Muscle layer of colon (tissue), 2 donors: ENCODE measurements at regions not wholly inside any gene's neighbourhood (a gene's known extent, or its start where the extent isn't known, plus 50 kb on each side); places are given as distances from the start of the nearest gene placed in this dataset.
"Not testable (repeated sequence)": the region's sequence is repeated elsewhere in the genome, so short reads cannot be mapped to it uniquely, and the experiment has no call there.

Source experiments
- H3K27ac ChIP-seq: one replicate; pipeline ENCODE4 v1.7.0; 2013; ENCODE audit warnings: low read depth, mild to moderate bottlenecking, low read length, moderate library complexity
- H3K27me3 ChIP-seq, 2 donors: one replicate each; pipeline ENCODE4 v1.7.0; 2013; ENCODE audit warnings: low read length in 2 of 2, mild to moderate bottlenecking in 2 of 2; ENCODE audit not compliant: insufficient read depth in 2 of 2, control insufficient read depth in 1 of 2
- H3K36me3 ChIP-seq: one replicate; pipeline ENCODE4 v1.7.0; 2013; ENCODE audit warnings: mild to moderate bottlenecking, low read length; ENCODE audit not compliant: insufficient read depth
- H3K4me1 ChIP-seq: one replicate; pipeline ENCODE4 v1.7.0; 2013; ENCODE audit warnings: mild to moderate bottlenecking, low read length; ENCODE audit not compliant: insufficient read depth
- H3K4me3 ChIP-seq, 2 donors: one replicate each; pipeline ENCODE4 v1.7.0; 2013; ENCODE audit warnings: low read length in 2 of 2, low read depth in 1 of 2, mild to moderate bottlenecking in 1 of 2, moderate library complexity in 1 of 2
- H3K9ac ChIP-seq: one replicate; pipeline ENCODE4 v1.7.0; 2013; ENCODE audit warnings: low read length
- H3K9me3 ChIP-seq: one replicate; pipeline ENCODE4 v1.7.0; 2013; ENCODE audit warnings: mild to moderate bottlenecking, low read length
- donor health status: abdominal sarcoma.
- donor health status: Adenocarcinoma of cecum.

DNA sequence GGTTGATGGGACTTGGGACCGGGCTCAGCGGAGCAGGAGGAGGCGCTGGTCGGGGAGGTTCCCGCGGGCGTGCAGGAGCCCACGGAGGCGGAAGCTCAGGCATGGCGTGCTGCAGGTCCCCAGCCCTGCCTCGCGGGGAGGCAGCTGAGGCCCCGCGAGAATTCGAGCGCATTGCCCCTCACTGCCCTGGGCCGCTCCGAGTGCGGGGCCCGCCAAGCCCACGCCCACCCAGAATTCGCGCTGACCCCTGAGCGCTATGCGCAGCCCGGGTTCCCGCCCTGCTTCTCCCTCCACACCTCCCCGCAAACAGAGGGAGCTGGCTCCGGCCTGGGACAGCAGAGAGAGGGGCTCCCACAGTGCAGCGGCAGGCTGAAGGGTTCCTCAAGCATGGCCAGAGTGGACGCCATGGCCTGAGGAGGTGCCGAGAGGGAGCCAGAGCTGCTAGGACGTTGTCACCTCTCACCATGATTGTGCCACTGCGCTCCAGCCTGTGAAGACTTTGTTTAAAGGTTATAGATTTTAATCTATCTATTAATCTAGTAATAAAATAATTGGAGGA is 357.2 kb upstream of the RGPD4 start:
- Histone ChIP-seq H3K27me3 (no peaks in the 10 kb centered on the region), H3K4me1 (no peaks in the 10 kb centered on the region), H3K9ac (no peak overlapping the region), H3K36me3 (no peaks in the 10 kb centered on the region), H3K9me3 (no peaks in the 10 kb centered on the region), H3K27ac (no peak overlapping the region), H3K4me3 (no peak overlapping the region)

DNA sequence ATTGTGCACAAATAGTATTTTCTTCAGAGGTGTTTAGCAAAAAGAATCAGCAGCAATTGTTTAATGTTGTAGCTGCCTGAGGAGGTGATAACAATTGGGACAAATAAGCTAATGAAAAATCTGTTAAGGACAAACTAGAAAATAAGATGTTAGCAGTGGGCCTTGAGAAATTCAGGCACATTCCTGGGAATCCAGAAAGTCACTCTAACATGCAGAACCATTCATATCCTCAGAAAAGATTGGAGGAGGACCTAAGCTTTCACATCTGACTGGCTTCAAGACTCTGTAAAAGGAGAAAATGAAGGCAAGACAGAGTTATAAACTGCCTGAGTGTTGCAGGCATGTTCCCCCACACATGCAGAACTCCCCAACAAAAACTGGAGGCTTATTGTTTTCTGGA is 353.5 kb upstream of the RGPD4 start:
- Histone ChIP-seq H3K4me3 (no peak overlapping the region), H3K4me1 (no peaks in the 10 kb centered on the region), H3K9me3 (peaks cover 5% of the 10 kb centered on the region), H3K27me3 (no peaks in the 10 kb centered on the region), H3K27ac (no peak overlapping the region), H3K36me3 (no peaks in the 10 kb centered on the region), H3K9ac (no peak overlapping the region)

DNA sequence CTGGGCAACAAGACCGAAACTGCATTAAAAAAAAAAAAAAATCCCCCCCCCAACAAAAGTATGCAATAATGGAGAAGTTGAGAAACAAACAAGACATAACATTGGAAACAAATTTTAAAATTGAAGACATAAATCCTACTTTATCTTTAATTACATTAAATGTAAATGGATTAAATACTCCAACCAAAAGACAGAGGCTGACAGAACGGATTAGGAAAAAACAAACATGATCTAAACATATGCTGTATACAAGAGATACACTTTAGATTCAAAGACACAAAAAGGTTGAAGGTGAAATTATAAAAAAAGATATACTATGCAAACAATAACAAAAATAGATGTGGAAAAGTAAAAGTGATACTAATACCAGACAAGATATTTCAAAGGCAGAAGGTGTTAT is 350.8 kb upstream of the RGPD4 start:
- Histone ChIP-seq H3K9ac (no peak overlapping the region), H3K36me3 (no peaks in the 10 kb centered on the region), H3K27ac (no peak overlapping the region), H3K4me1 (no peaks in the 10 kb centered on the region), H3K9me3 (peaks cover 5% of the 10 kb centered on the region), H3K27me3 (no peaks in the 10 kb centered on the region), H3K4me3 (no peak overlapping the region)

DNA sequence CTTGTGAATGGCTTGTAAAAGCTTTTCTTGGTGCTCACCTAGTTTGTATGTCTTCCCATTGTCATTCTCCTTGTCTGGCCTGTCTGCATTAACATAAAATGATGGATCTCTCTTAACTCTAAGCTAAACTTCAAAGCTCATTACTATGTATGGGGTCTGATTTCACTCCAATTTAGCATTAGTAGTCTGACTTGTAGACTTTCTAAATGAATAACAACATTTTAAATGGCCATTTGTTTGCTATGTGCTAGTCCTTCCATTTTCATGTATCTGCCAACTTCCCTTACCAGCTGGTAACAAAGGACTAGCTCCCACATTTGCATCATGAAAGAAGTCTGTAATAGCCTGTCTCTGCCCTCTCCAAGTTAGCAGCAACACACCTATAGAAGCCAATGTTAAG is 324.2 kb upstream of the RGPD4 start:
- Histone ChIP-seq H3K27me3 (no peaks in the 10 kb centered on the region), H3K36me3 (no peaks in the 10 kb centered on the region), H3K27ac (no peak overlapping the region), H3K4me3 (no peak overlapping the region), H3K9ac (no peak overlapping the region), H3K9me3 (no peaks in the 10 kb centered on the region), H3K4me1 (no peaks in the 10 kb centered on the region)

DNA sequence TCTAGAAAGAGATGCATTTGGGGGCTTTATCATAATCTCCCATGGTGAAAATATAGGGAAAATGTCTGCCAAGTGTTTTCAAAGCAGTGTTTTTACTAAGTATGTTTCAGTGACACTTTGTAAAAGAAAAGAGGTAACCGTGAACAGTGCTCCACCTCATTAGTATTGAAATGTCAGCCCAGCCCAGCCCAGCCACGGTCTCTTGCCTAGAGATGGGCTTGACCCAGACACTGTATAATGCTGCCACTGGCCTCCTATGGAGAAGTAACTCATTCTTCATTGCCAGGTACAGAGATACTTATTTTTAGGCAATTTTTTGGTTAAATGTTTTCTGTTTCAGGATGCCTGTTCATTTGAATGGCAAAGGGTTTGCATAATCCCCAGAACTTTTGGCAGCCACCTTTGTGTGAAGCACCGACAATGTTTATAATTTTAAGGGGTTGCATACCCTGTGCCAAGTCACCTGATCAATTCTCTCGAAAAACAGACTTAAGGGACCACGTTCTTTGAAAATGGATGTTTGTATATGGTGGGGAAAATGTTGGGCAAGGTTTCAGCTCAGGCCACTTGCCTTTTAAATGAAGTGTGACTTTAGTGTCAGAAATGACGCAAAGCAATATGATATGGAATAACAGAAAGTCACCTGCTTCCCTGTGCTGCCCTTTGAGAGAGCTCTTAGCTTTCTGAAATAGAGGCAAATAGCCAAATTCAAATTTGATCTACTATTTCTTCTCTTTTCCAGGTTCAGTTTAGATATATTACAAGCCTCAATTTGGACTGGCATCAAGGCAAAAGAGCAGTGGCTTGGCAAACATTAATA is 314.5 kb upstream of the RGPD4 start:
- H3K27ac ChIP-seq = no peak overlapping the region
- H3K9me3 ChIP-seq = no peaks in the 10 kb centered on the region
- peaks cover 9% of the 10 kb centered on the region for H3K4me1 ChIP-seq
- H3K9ac ChIP-seq = no peak overlapping the region
- no peaks in the 10 kb centered on the region for H3K36me3 ChIP-seq
- no peak overlapping the region for H3K4me3 ChIP-seq
- H3K27me3 ChIP-seq = no peaks in the 10 kb centered on the region

DNA sequence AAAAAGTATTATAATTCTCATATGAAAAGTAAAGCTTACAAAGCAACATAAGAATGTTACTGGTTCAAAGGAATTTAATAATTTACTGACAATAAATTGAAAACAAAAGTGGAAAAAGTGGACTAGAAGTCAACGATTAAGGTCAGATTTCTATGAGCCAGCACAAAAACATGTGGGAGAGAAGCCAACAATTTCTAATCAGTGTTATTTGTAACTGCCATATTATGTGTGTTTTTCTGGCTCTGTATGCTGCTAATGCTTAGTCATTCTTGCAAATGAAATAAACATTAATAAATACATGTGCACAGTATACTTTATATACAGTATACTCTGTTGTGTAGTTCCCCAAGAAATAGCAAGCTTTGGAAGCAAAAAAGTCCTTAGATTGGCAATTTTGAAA is 301.3 kb upstream of the RGPD4 start:
- Histone ChIP-seq H3K27me3 (no peaks in the 10 kb centered on the region), H3K27ac (no peak overlapping the region), H3K36me3 (no peaks in the 10 kb centered on the region), H3K9me3 (no peaks in the 10 kb centered on the region), H3K9ac (no peak overlapping the region), H3K4me3 (no peak overlapping the region), H3K4me1 (peaks cover 16% of the 10 kb centered on the region)

DNA sequence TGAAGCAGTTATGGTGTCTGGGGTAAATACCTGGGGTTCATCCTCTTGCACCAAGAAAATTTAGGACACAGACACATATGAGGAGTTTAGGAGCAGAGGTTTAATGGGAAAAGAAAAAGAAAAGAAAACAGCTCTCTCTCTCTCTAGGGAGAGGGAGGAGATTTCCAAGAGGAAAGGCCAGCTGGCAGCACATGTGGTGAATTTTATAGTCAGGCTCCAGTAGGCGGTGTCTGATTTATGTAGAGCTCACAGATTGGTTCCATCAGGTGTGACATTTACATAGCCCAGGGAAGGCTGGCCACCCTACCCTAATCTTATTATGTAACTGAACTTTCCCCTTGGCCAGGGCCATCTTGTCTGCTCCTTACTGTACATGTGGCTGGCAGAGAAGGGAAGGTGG is 297.5 kb upstream of the RGPD4 start:
- Histone ChIP-seq H3K9ac (no peak overlapping the region), H3K4me3 (peak overlapping the region in 1 of 2 donors; percentile 9), H3K27me3 (no peaks in the 10 kb centered on the region), H3K27ac (no peak overlapping the region), H3K36me3 (no peaks in the 10 kb centered on the region), H3K4me1 (peaks cover 16% of the 10 kb centered on the region), H3K9me3 (no peaks in the 10 kb centered on the region)

DNA sequence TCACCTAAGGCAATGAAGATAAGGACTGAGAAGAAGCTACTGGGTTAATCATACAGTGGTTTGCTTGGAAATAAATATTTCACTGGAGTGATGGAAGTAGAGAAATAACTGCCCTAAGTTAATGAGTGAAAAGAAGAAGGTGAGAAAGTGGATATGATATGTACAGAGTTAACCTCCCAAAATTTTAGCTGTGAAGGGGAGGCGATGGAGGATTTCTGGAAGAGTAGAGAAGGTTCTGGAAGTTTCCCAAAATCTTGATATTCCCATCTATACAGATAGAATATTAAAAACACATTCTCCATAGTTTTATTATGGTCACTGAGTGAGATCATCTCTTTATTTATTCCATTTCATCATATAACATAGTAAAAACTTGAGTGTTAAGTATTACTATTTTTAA is 296.6 kb upstream of the RGPD4 start:
- Histone ChIP-seq H3K4me1 (peaks cover 16% of the 10 kb centered on the region), H3K27me3 (no peaks in the 10 kb centered on the region), H3K27ac (no peak overlapping the region), H3K9me3 (no peaks in the 10 kb centered on the region), H3K9ac (no peak overlapping the region), H3K4me3 (no peak overlapping the region), H3K36me3 (no peaks in the 10 kb centered on the region)

DNA sequence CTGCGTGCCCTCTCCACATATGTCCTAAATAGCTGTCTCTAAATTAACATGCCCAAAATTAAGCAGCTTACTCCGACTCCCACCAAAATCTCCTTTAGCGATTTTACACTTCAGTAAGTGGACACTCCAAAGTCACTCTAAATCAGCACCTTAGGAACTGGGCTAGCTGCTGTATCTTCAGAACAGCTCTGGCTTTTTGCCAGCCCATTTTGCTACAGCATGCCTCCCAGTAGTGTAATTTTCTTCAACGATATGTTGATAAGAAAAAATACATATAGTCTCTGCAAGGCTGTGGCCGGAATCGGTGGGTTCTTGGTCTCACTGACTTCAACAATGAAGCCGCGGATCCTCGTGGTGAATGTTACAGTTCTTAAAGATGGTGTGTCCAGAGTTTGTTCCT is 291.8 kb upstream of the RGPD4 start:
- Histone ChIP-seq H3K9ac (no peak overlapping the region), H3K27me3 (no peaks in the 10 kb centered on the region), H3K9me3 (no peaks in the 10 kb centered on the region), H3K36me3 (no peaks in the 10 kb centered on the region), H3K4me3 (no peak overlapping the region), H3K27ac (no peak overlapping the region), H3K4me1 (peaks cover under 1% of the 10 kb centered on the region)

DNA sequence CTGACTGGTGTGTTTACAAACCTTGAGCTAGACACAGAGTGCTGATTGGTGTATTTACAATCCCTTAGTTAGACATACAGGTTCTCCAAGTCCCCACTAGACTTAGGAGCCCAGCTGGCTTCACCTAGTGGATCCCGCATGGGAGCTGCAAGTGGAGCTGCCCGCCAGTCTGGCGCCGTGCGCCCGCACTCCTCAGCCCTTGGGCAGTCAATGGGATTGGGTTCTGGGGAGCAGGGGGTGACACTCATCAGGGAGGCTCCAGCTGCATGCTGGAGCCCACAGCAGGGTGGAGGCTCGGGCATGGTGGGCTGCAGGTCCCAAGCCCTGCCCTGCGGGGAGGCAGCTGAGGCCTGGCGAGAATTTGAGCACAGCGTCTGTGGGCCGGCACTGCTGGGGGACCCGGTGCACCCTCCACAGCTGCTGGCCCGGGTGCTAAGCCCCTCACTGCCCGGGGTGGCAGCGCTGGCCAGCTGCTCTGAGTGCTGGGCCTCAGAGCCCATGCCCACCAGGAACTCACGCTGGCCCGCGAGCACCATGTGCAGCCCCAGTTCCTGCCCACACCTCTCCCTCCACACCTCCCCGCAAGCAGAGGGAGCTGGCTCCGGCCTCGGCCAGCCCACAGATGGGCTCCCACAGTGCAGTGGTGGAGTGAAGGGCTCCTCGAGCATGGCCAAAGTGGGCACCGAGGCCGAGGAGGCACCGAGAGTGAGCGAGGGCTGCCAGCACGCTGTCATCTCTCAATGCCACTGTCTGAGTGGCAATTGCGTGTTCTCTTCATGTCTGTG is 290.6 kb upstream of the RGPD4 start:
- not testable (repeated sequence) for H3K4me1 ChIP-seq, H3K9me3 ChIP-seq, H3K9ac ChIP-seq

DNA sequence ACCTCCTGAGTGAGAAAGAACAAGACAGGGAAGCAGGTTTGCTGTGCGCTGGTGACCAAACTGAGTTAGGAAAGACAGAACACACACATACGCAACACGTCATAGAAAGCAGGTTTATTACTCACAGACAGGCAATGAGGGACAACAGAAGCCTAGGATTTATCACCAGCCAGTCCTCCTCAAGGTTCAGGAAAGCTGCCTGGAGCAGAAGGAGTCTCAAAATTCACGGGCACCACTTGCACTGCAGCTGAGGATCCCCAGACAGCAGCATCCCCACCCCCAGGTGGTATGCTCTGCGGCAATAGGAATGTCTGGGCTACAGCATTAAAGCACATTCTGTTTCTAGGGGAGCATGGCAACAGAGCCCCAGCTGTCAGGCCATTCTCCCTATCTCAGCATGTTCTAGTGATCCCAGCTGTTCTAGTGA is 284.4 kb upstream of the RGPD4 start:
- no peak overlapping the region for H3K27ac ChIP-seq
- H3K4me3 ChIP-seq = peak overlapping the region in 1 of 2 donors; percentile 16

More for the DNA sequence above, 290.6 kb upstream of the RGPD4 start:
- not testable (repeated sequence) for H3K27me3 ChIP-seq, H3K36me3 ChIP-seq, H3K27ac ChIP-seq, H3K4me3 ChIP-seq

More for the DNA sequence above, 284.4 kb upstream of the RGPD4 start:
- Histone ChIP-seq H3K36me3 (no peaks in the 10 kb centered on the region), H3K9ac (no peak overlapping the region), H3K27me3 (no peaks in the 10 kb centered on the region), H3K9me3 (no peaks in the 10 kb centered on the region), H3K4me1 (peaks cover 12% of the 10 kb centered on the region)
